Panc1 (cell line): ENCODE measurements at regions not wholly inside any gene's neighbourhood (a gene's known extent, or its start where the extent isn't known, plus 50 kb on each side); places are given as distances from the start of the nearest gene placed in this dataset.

Experiments
- ATAC-seq: fragments of 200-7000 bp; cut with Tn5 transposase; 2 replicates; pipeline ENCODE4 v1.9.1; 2020; ENCODE audit warnings: mild to moderate bottlenecking, moderate library complexity
- BruUV-seq: library from RNA; stranded (reverse); fragments of 400-500 nt; replicated peaks from 2 replicates; lab custom pipeline; 2021; lab: Mats Ljungman, UMichigan
- CTCF ChIA-PET: fragments of 300-600 bp; sonication (Branson Sonifier 250); formaldehyde crosslinking; loops from one replicate; lab custom pipeline; 2022; ENCODE audit warnings: antibody characterized with exemption; lab: Charles Lee
- POLR2A ChIA-PET: fragments of 300-600 bp; sonication (Branson Sonifier 250); formaldehyde crosslinking; loops from one replicate; lab custom pipeline; 2022; ENCODE audit warnings: antibody characterized with exemption; lab: Charles Lee
- DNase-seq: peaks from one replicate; pipeline ENCODE4 v3.0.0-alpha.2; 2010; ENCODE audit warnings: low read depth, low spot score
- H3K27ac ChIP-seq: 2 replicates; pipeline ENCODE4 v1.5.1; 2011; ENCODE audit warnings: mild to moderate bottlenecking, low read length, inconsistent platforms
- H3K27me3 ChIP-seq: fragments of 200-500 bp; sonication (Bioruptor generic); 2 replicates; pipeline ENCODE4 v1.6.0; 2014; ENCODE audit warnings: low read length, inconsistent platforms; ENCODE audit not compliant: control insufficient read depth, insufficient read depth
- H3K36me3 ChIP-seq: fragments of 200-500 bp; sonication (Bioruptor generic); 2 replicates; pipeline ENCODE4 v1.5.1; 2014; ENCODE audit warnings: inconsistent platforms, mild to moderate bottlenecking, low read length, moderate library complexity; ENCODE audit not compliant: control insufficient read depth, insufficient read depth
- H3K4me1 ChIP-seq: 2 replicates; pipeline ENCODE4 v1.5.1; 2011; ENCODE audit warnings: inconsistent platforms, mild to moderate bottlenecking, low read length, moderate library complexity; ENCODE audit not compliant: control insufficient read depth, insufficient read depth
- H3K4me3 ChIP-seq, 2 experiments: 2 replicates each; pipeline ENCODE4 v1.5.1; 2011 to 2012; ENCODE audit warnings: low read depth in 2 of 2, low read length in 2 of 2, mild to moderate bottlenecking in 2 of 2, inconsistent platforms in 1 of 2, moderate library complexity in 1 of 2
- H3K9me3 ChIP-seq: fragments of 200-500 bp; sonication (Bioruptor generic); 2 replicates; pipeline ENCODE4 v1.5.1; 2014; ENCODE audit warnings: low read depth, mild to moderate bottlenecking, inconsistent platforms, low read length, moderate library complexity; ENCODE audit not compliant: control insufficient read depth, insufficient read depth
- POLR2AphosphoS5 ChIP-seq: IDR thresholded peaks from 2 replicates; pipeline ENCODE4 v1.6.1; 2012; ENCODE audit warnings: mild to moderate bottlenecking, low read depth, low read length, moderate library complexity
- SIN3A ChIP-seq: IDR thresholded peaks from 2 replicates; pipeline ENCODE4 v1.6.1; 2012; ENCODE audit warnings: low read depth, mild to moderate bottlenecking, low read length, moderate library complexity, borderline replicate concordance; ENCODE audit not compliant: insufficient read depth
- TCF7L2 ChIP-seq: IDR thresholded peaks from 2 replicates; pipeline ENCODE4 v1.6.1; 2011; ENCODE audit warnings: mild to moderate bottlenecking, low read depth, low read length, inconsistent platforms
- in situ Hi-C: cut with HindIII; loops from 2 replicates; pipeline ENCODE4 v1.10.0; 2016; ENCODE audit warnings: low sequenced_read_pairs, low pct_unique_long_range_greater_than_20kb
- intact Hi-C: fragments of 100-400 bp; cut with micrococcal nuclease; formaldehyde crosslinking; loops from one replicate; pipeline ENCODE4 v1.10.0; 2022; ENCODE audit not compliant: unreplicated experiment
- TF ChIP-seq, protein P1 (sequence below): fragments of 450-650 bp; IDR thresholded peaks from 2 replicates; pipeline ENCODE4 v1.5.1; 2017; ENCODE audit warnings: mild to moderate bottlenecking
- TF ChIP-seq, protein P2 (sequence below), 2 experiments: IDR thresholded peaks; 2 replicates each; pipeline ENCODE4 v1.6.1; 2011 to 2012; ENCODE audit warnings: low read depth in 2 of 2, control low read depth in 1 of 2, low read length in 1 of 2, mild to moderate bottlenecking in 1 of 2, moderate library complexity in 1 of 2; ENCODE audit not compliant: insufficient read depth in 1 of 2

DNA sequence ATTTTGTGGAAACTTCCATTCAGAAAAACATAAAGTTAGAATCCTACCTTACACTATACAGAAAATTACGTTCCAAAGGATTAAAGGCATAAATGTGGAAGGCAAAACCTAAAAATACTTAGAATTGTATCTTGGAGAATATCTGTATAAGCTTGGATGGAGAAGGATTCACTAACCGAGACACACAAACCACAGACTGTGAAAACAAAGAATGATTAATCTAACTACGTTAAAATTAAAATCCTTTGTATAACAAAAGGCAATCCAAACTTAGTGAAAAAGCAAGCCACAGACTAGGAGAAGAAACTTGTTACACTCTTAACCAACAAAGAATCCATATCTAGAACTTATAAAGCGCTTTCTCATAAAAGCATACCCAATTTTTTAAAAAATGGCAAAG is 678.8 kb downstream of the INHBA start:
- Histone ChIP-seq H3K4me3 (no peak overlapping the region), H3K4me1 (no peaks in the 10 kb centered on the region), H3K36me3 (no peaks in the 10 kb centered on the region), H3K9me3 (no peaks in the 10 kb centered on the region), H3K27ac (no peak overlapping the region), H3K27me3 (no peaks in the 10 kb centered on the region)
- ChIA-PET POLR2A (no interaction called here), CTCF (no interaction called here)
- TF ChIP-seq, protein P1, sequence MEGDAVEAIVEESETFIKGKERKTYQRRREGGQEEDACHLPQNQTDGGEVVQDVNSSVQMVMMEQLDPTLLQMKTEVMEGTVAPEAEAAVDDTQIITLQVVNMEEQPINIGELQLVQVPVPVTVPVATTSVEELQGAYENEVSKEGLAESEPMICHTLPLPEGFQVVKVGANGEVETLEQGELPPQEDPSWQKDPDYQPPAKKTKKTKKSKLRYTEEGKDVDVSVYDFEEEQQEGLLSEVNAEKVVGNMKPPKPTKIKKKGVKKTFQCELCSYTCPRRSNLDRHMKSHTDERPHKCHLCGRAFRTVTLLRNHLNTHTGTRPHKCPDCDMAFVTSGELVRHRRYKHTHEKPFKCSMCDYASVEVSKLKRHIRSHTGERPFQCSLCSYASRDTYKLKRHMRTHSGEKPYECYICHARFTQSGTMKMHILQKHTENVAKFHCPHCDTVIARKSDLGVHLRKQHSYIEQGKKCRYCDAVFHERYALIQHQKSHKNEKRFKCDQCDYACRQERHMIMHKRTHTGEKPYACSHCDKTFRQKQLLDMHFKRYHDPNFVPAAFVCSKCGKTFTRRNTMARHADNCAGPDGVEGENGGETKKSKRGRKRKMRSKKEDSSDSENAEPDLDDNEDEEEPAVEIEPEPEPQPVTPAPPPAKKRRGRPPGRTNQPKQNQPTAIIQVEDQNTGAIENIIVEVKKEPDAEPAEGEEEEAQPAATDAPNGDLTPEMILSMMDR = no peak
- no TSS peak for BruUV-seq
- ATAC-seq (no peak), DNase-seq (no peak)
- in situ Hi-C loops (no loop called here), intact Hi-C loops (no loop called here)

DNA sequence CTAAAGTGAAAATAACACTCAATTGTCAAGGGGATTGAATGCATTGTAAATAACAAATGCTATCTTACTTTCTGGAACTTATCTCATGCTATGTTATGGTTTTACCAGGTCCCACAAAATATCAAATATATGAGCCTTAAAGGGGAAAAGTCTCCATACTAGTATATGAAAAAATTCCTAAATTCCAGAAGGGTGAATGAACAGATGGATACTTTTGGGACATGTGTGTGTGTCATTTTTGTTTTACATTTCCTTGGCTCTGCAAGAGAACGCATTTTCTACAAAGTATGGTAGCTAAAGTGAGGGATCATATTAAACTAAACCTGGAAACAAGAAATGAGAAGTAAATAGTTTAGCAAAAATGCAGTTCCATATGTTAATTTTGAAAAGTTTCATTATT is 682.8 kb downstream of the INHBA start:
- ChIA-PET POLR2A (no interaction called here), CTCF (no interaction called here)
- ATAC-seq (no peak), DNase-seq (no peak)
- TF ChIP-seq, protein P1 = no peak
- TF ChIP-seq, protein P2, sequence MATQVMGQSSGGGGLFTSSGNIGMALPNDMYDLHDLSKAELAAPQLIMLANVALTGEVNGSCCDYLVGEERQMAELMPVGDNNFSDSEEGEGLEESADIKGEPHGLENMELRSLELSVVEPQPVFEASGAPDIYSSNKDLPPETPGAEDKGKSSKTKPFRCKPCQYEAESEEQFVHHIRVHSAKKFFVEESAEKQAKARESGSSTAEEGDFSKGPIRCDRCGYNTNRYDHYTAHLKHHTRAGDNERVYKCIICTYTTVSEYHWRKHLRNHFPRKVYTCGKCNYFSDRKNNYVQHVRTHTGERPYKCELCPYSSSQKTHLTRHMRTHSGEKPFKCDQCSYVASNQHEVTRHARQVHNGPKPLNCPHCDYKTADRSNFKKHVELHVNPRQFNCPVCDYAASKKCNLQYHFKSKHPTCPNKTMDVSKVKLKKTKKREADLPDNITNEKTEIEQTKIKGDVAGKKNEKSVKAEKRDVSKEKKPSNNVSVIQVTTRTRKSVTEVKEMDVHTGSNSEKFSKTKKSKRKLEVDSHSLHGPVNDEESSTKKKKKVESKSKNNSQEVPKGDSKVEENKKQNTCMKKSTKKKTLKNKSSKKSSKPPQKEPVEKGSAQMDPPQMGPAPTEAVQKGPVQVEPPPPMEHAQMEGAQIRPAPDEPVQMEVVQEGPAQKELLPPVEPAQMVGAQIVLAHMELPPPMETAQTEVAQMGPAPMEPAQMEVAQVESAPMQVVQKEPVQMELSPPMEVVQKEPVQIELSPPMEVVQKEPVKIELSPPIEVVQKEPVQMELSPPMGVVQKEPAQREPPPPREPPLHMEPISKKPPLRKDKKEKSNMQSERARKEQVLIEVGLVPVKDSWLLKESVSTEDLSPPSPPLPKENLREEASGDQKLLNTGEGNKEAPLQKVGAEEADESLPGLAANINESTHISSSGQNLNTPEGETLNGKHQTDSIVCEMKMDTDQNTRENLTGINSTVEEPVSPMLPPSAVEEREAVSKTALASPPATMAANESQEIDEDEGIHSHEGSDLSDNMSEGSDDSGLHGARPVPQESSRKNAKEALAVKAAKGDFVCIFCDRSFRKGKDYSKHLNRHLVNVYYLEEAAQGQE (IDR thresholded peaks at IDR 0.05; ENCODE audit: insufficient read depth in 1 of 2, low read depth in 2 of 2, low read length in 1 of 2) = no peak
- TF ChIP-seq POLR2AphosphoS5 (no peak), SIN3A (no peak), TCF7L2 (no peak)
- no TSS peak for BruUV-seq
- in situ Hi-C loops (no loop called here), intact Hi-C loops (no loop called here)
- no peak overlapping the region for H3K4me3 ChIP-seq
- H3K27me3 ChIP-seq = no peaks in the 10 kb centered on the region
- H3K4me1 ChIP-seq = no peaks in the 10 kb centered on the region
- no peaks in the 10 kb centered on the region for H3K9me3 ChIP-seq
- H3K36me3 ChIP-seq = no peaks in the 10 kb centered on the region
- H3K27ac ChIP-seq = no peak overlapping the region

DNA sequence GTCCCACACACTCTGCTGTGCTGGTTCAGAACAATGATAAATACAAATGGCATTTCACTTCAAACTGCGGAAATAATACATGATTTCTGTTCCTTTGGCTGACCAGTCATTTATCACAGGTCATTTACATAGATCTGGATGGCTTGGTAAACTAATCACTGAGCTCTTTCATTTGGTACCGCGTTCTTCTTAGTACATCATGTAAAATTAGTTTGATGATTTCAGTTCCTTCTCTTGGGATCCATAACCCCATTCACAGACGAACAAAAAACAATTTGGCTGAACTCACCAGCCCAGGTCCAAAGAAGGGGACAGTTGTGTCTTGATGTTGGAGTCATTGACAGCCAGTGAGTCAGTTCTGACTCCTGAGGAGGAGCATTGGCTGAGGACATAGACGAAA is 689.8 kb downstream of the INHBA start:
- in situ Hi-C loops = no loop called here
- BruUV-seq = no TSS peak
- ATAC-seq = no peak
- ChIA-PET POLR2A (no interaction called here), CTCF (no interaction called here)
- Histone ChIP-seq H3K9me3 (no peaks in the 10 kb centered on the region), H3K27ac (no peak overlapping the region), H3K27me3 (no peaks in the 10 kb centered on the region), H3K36me3 (no peaks in the 10 kb centered on the region), H3K4me3 (no peak overlapping the region), H3K4me1 (no peaks in the 10 kb centered on the region)
- TF ChIP-seq TCF7L2 (no peak), POLR2AphosphoS5 (no peak), SIN3A (no peak)
- TF ChIP-seq, protein P1 = no peak
- TF ChIP-seq, protein P2 (IDR thresholded peaks at IDR 0.05; ENCODE audit: insufficient read depth in 1 of 2, low read depth in 2 of 2, low read length in 1 of 2) = no peak
- DNase-seq = no peak
- intact Hi-C loops = no loop called here
